ENCODE measurements at regions not wholly inside any gene's neighbourhood (a gene's known extent, or its start where the extent isn't known, plus 50 kb on each side); places are given as distances from the start of the nearest gene placed in this dataset. TPM values are rescaled to one million over a fixed set of nuclear protein-coding genes. Genes with fewer than 3 reads are reported as not detected.

Small RNA genes in the stretch of these regions (microRNA-seq; reads per million reads assigned to microRNA genes)
- not detected for gene MIR4452 (ENCODE audit: borderline microRNAs expressed)

Small RNA genes in the stretch of these regions (small RNA-seq; reads per million reads assigned to genes)
- gene MIR4452 = not detected

All from K562 (cell line).